Glutamatergic neuron (in vitro differentiated cells): ENCODE measurements at regions not wholly inside any gene's neighbourhood (a gene's known extent, or its start where the extent isn't known, plus 50 kb on each side); places are given as distances from the start of the nearest gene placed in this dataset.

ENCODE experiments used
- DNase-seq: peaks from one replicate; pipeline ENCODE4 v3.0.0; 2022
- H3K27ac Mint-ChIP-seq: one replicate; pipeline ENCODE4 v1.8.0; 2020; ENCODE audit warnings: mild to moderate bottlenecking, mixed read lengths, inconsistent platforms; ENCODE audit not compliant: unreplicated experiment
- H3K27me3 Mint-ChIP-seq: one replicate; pipeline ENCODE4 v1.8.0; 2020; ENCODE audit warnings: mild to moderate bottlenecking, moderate library complexity, mixed read lengths, inconsistent platforms; ENCODE audit not compliant: unreplicated experiment
- H3K36me3 Mint-ChIP-seq: one replicate; pipeline ENCODE4 v1.8.0; 2020; ENCODE audit warnings: mild to moderate bottlenecking, mixed read lengths, inconsistent platforms; ENCODE audit not compliant: unreplicated experiment
- H3K4me1 Mint-ChIP-seq: one replicate; pipeline ENCODE4 v1.8.0; 2020; ENCODE audit warnings: mild to moderate bottlenecking, low read depth, mixed read lengths, inconsistent platforms; ENCODE audit not compliant: unreplicated experiment
- H3K4me3 Mint-ChIP-seq: one replicate; pipeline ENCODE4 v1.8.0; 2020; ENCODE audit warnings: mild to moderate bottlenecking, mixed read lengths, inconsistent platforms; ENCODE audit not compliant: unreplicated experiment
- H3K9me3 Mint-ChIP-seq: one replicate; pipeline ENCODE4 v1.8.0; 2020; ENCODE audit warnings: mild to moderate bottlenecking, moderate library complexity, mixed read lengths, inconsistent platforms; ENCODE audit not compliant: unreplicated experiment
- TF ChIP-seq, protein P1 (sequence below): fragments of 200-600 bp; sonication (generic); IDR thresholded peaks from one replicate; pipeline ENCODE4 v1.5.0; 2021; ENCODE audit not compliant: partially characterized antibody, unreplicated experiment

DNA sequence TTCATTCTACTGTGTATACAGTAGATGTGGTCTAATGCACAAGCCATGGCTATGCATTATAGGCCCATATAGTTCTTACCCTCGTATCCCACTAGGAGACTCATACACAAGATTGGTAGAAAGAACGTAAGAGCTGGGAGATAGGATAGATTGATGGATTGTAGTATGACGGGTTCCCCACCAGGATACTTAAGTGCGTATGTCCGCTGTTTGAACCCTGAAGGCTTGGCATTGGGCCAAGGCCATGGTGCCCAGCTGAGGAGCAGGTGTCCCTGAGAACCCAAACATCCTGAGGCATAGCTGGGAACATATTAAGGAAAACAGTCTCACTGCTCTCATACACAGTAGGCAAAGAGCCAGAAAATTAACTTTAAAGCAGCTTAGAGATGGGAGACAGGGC lies 617.5 kb upstream of the KLF12 start:
- Mint-ChIP-seq H3K4me1 (no peaks in the 10 kb centered on the region), H3K36me3 (no peaks in the 10 kb centered on the region), H3K4me3 (no peak overlapping the region), H3K9me3 (no peaks in the 10 kb centered on the region), H3K27ac (no peak overlapping the region), H3K27me3 (no peaks in the 10 kb centered on the region)
- TF ChIP-seq, protein P1, sequence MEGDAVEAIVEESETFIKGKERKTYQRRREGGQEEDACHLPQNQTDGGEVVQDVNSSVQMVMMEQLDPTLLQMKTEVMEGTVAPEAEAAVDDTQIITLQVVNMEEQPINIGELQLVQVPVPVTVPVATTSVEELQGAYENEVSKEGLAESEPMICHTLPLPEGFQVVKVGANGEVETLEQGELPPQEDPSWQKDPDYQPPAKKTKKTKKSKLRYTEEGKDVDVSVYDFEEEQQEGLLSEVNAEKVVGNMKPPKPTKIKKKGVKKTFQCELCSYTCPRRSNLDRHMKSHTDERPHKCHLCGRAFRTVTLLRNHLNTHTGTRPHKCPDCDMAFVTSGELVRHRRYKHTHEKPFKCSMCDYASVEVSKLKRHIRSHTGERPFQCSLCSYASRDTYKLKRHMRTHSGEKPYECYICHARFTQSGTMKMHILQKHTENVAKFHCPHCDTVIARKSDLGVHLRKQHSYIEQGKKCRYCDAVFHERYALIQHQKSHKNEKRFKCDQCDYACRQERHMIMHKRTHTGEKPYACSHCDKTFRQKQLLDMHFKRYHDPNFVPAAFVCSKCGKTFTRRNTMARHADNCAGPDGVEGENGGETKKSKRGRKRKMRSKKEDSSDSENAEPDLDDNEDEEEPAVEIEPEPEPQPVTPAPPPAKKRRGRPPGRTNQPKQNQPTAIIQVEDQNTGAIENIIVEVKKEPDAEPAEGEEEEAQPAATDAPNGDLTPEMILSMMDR: no peak
- DNase-seq: no peak

DNA sequence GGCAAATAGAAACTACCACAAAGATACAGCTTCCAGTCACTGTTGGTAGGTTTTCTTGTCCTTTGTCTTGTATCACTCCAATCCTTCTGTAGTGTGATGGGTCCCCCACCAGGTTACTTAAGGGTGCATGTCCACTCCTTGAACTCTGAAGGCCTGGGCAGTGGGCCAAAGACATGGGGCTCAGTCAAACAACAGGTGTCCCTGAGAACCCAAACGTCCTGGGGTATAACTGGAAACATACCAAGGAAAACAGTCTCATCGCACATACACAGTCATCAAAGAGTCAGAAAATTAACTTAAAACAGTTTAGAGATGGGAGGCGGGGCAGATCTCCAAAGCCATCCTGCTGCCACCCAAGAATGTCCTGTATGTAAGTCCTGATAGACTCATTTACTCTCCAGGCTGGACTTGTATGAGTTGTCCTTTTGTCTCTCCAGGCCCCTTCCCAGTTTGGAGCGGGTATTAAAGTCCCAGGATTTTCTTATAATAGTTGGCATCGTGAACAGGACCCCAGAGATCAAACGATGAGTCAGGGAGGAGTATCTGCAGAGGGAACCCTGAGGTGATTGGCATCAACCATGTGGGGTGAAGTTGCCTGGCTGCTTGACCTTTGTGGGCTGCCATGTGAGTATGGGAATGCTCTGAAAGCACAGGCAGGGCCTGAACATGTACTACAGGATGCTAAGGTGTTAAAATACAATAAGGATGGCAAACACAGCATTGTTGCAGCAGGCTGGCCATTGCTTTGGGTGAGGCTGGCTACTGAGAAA lies 613.2 kb upstream of the KLF12 start:
- Mint-ChIP-seq H3K4me1 (peaks cover 6% of the 10 kb centered on the region), H3K27me3 (no peaks in the 10 kb centered on the region), H3K27ac (no peak overlapping the region), H3K9me3 (no peaks in the 10 kb centered on the region), H3K4me3 (no peak overlapping the region), H3K36me3 (no peaks in the 10 kb centered on the region)
- no peak for DNase-seq
- TF ChIP-seq, protein P1: no peak

DNA sequence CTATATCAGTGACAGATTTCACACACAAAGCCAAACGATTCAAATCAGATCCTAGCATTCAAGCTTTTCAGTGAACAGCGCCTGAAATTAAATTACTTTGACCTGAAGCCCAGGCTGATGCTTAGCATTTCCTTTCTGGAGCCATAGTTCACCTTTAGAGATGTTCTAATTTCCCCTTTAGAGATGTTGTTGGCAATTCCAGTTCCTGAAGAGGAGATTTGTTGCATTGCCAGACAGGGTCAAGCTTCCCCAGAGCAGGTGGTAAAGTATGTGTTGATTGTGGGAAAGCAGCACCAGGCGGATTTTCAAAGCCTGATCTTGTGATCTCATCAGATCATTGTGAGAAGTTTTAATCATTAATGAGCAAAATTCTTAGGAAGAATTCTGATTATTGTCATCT lies 609.8 kb upstream of the KLF12 start:
- no peaks in the 10 kb centered on the region for H3K9me3 Mint-ChIP-seq
- TF ChIP-seq, protein P1: no peak
- H3K27me3 Mint-ChIP-seq: peaks cover 2% of the 10 kb centered on the region
- H3K36me3 Mint-ChIP-seq: no peaks in the 10 kb centered on the region
- peaks cover 6% of the 10 kb centered on the region for H3K4me1 Mint-ChIP-seq
- no peak for DNase-seq
- H3K27ac Mint-ChIP-seq: no peak overlapping the region
- H3K4me3 Mint-ChIP-seq: no peak overlapping the region

DNA sequence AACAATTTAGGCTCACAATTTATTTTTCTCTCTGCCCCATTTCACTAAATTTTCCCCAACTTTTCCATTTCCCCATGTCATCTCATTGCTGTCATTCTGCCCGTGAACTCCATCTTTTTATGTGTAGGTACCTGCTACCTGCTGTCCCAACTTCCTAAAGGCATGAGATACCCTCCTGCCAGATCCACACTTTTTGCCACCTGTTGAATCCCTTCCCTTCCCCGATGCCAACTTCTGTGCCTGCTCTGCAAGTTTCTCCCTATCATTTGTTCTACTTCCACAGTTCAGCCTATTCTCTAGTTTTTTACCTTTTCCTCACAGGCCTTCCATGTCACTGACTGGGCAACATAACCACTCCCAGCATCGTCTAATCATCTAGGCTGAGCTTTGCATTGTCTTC lies 607.5 kb upstream of the KLF12 start:
- no peak for DNase-seq
- Mint-ChIP-seq H3K27ac (no peak overlapping the region), H3K27me3 (peaks cover 2% of the 10 kb centered on the region), H3K4me3 (no peak overlapping the region), H3K36me3 (no peaks in the 10 kb centered on the region), H3K9me3 (no peaks in the 10 kb centered on the region), H3K4me1 (peaks cover 6% of the 10 kb centered on the region)
- TF ChIP-seq, protein P1: no peak

DNA sequence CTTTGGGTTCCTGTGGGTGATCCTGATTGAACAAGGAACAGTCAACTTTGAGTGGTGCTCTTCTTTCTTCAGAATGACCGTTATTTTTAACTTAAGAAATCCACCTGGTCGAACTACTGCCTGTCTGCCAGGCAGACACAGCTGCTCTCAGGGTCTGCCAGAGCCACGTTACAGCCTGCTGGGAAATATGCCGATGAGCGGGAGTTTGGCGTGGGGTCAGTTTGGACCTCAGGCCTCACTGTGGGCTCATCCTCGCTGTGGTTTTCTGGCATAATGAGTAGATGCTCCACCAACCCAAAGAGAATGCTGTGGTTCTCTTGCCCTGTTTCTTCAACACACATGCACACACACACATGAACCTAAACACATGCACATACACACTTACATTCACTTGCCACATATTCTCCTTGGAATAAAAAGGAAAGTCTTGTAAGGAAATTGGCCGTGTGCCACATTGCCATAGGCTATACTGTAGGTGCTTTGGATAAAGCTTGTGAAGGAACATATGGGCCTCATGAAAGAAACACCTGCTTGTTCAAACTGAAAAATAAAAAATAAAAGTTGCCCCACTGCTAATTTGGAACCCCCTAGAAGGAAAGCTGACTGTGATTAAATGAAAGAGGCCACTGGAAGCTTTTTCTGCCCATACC lies 598.7 kb upstream of the KLF12 start:
- no peak for DNase-seq

More for the DNA sequence above, 598.7 kb upstream of the KLF12 start:
- no peak overlapping the region for H3K4me3 Mint-ChIP-seq
- H3K27me3 Mint-ChIP-seq: no peaks in the 10 kb centered on the region
- TF ChIP-seq, protein P1: no peak
- H3K27ac Mint-ChIP-seq: no peak overlapping the region
- H3K4me1 Mint-ChIP-seq: peaks cover 2% of the 10 kb centered on the region
- H3K9me3 Mint-ChIP-seq: no peaks in the 10 kb centered on the region
- no peaks in the 10 kb centered on the region for H3K36me3 Mint-ChIP-seq
